Adipocyte (in vitro differentiated cells): ENCODE measurements at regions not wholly inside any gene's neighbourhood (a gene's known extent, or its start where the extent isn't known, plus 50 kb on each side); places are given as distances from the start of the nearest gene placed in this dataset.

Experiments
- DNase-seq: peaks from one replicate; pipeline ENCODE4 v3.0.0-alpha.2; 2015; ENCODE audit warnings: low read depth
- H3K27me3 ChIP-seq: replicated peaks from 2 replicates; pipeline ENCODE4 v1.7.0; 2013; ENCODE audit warnings: mild to moderate bottlenecking, low read length, moderate library complexity; ENCODE audit not compliant: control insufficient read depth, insufficient read depth
- H3K36me3 ChIP-seq: 2 replicates; pipeline ENCODE4 v1.7.0; 2013; ENCODE audit warnings: low read length, mild to moderate bottlenecking, moderate library complexity; ENCODE audit not compliant: control insufficient read depth, insufficient read depth, severe bottlenecking
- H3K4me1 ChIP-seq: 2 replicates; pipeline ENCODE4 v1.7.0; 2013; ENCODE audit warnings: mild to moderate bottlenecking, low read length, moderate library complexity; ENCODE audit not compliant: control insufficient read depth, insufficient read depth
- H3K4me3 ChIP-seq: 2 replicates; pipeline ENCODE4 v1.7.0; 2013; ENCODE audit warnings: mild to moderate bottlenecking, low read length, moderate library complexity
- H3K9ac ChIP-seq: 2 replicates; pipeline ENCODE4 v1.7.0; 2013; ENCODE audit warnings: mild to moderate bottlenecking, low read length, moderate library complexity
- H3K9me3 ChIP-seq: 2 replicates; pipeline ENCODE4 v1.7.0; 2013; ENCODE audit warnings: mild to moderate bottlenecking, low read length, moderate library complexity; ENCODE audit not compliant: control insufficient read depth

DNA sequence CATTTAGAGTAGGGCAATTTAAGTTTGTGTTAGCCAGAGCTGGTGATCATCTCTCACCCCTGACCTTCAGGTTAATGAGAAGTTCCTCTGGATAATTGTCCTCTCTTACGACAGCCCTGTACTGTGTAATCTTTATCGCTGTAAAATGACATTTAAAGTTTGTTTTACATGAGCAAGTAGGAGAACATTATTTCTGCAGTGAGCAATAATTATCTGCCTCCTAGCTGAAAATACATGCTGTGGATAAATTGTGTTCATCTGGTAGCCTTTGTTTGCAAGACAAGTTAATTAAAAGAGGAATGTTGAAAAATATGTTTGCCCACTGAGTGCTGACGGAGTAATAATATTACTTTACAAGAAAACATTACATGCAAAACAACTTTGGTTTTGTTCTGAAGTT lies 1083.8 kb upstream of the NUDT12 start:
- no peak for DNase-seq
- H3K9me3 ChIP-seq: no peaks in the 10 kb centered on the region
- H3K4me1 ChIP-seq: no peaks in the 10 kb centered on the region
- no peaks in the 10 kb centered on the region for H3K27me3 ChIP-seq
- no peaks in the 10 kb centered on the region for H3K36me3 ChIP-seq
- no peak overlapping the region for H3K9ac ChIP-seq
- no peak overlapping the region for H3K4me3 ChIP-seq

DNA sequence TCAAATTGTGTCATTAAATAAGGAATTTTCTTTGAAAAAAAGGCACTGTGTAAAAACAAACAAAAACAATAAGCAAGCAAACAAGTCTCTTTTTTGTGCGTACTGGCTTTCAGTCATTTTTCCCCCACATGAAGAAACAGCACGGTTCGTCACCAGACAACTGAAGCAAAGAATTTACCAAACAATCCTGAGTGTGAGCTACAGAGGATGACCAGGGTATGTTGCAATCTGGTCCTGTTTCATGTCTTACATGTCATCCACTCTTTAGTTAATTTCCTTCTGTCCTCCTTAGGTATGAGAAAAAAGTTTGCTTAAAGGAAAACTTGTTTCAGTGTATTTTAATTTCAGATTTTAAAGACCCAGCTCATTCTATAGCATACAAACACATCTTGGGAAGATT lies 1080.7 kb upstream of the NUDT12 start:
- no peaks in the 10 kb centered on the region for H3K36me3 ChIP-seq
- peak; percentile 42 for DNase-seq
- H3K4me1 ChIP-seq: no peaks in the 10 kb centered on the region
- no peaks in the 10 kb centered on the region for H3K9me3 ChIP-seq
- H3K27me3 ChIP-seq: no peaks in the 10 kb centered on the region
- H3K4me3 ChIP-seq: no peak overlapping the region
- H3K9ac ChIP-seq: no peak overlapping the region

DNA sequence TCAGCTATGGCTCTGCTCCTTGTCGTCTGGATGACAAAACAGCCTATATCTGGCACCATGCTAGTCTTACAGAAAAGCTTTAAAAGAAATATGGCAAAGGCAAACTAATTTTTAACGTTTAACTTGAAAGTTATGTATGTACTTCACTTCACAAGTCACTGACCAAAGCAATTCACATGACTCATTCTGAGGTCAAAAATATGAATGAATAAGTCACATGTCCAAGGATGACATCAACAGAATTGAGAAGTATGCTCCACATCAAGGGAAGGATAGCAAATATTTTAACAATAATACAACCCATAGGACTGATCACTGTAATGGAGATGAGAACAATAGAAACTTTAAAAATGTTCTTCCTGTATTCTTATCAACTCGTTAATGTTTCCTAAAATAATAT lies 1072.6 kb upstream of the NUDT12 start:
- no peaks in the 10 kb centered on the region for H3K9me3 ChIP-seq

DNA sequence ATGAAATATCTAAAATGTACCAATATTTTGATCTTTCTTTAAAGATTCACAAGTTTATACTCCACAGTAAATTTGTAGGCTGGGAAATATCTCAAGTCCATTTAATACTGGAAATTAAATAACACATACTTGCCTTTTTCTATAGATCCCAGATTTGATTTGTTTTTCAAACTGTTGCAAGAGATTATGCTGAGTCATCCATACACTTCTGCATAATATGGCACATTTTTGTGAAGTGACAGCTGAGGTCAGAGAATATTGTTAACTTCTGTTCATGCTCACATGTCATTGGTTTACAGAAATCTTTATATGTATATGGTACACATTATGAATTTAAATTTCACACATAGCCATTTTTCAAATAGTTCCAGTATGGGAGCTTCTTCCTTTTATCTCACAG lies 1066.3 kb upstream of the NUDT12 start:
- Histone ChIP-seq H3K9me3 (peaks cover 5% of the 10 kb centered on the region), H3K27me3 (no peaks in the 10 kb centered on the region), H3K9ac (no peak overlapping the region), H3K4me3 (no peak overlapping the region), H3K36me3 (no peaks in the 10 kb centered on the region), H3K4me1 (no peaks in the 10 kb centered on the region)
- DNase-seq: peak; percentile 47

More for the DNA sequence above, 1072.6 kb upstream of the NUDT12 start:
- H3K4me3 ChIP-seq: no peak overlapping the region
- no peaks in the 10 kb centered on the region for H3K27me3 ChIP-seq
- peak; percentile 17 for DNase-seq
- H3K36me3 ChIP-seq: no peaks in the 10 kb centered on the region
- H3K4me1 ChIP-seq: no peaks in the 10 kb centered on the region
- no peak overlapping the region for H3K9ac ChIP-seq

DNA sequence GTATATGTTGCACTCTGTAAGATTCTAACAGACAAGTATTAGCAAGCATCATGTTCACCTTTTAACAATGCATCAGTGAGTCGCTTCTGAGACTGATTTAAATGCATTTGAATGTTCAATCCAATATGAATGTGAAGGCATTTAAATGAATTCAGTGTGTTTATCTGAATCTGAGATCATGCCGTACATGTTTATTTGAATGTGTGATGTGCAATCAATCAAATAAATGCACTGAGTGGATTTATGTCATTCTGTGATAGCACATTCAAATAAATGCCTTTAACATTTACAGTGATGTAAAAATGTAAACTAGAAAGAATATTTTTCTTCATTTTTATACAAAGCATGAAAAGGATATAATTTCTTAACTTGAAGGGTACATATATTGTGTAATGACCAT lies 1063.5 kb upstream of the NUDT12 start:
- no peak overlapping the region for H3K9ac ChIP-seq
- no peaks in the 10 kb centered on the region for H3K27me3 ChIP-seq
- no peaks in the 10 kb centered on the region for H3K36me3 ChIP-seq
- no peaks in the 10 kb centered on the region for H3K4me1 ChIP-seq
- no peak for DNase-seq
- peaks cover 5% of the 10 kb centered on the region for H3K9me3 ChIP-seq
- H3K4me3 ChIP-seq: no peak overlapping the region

DNA sequence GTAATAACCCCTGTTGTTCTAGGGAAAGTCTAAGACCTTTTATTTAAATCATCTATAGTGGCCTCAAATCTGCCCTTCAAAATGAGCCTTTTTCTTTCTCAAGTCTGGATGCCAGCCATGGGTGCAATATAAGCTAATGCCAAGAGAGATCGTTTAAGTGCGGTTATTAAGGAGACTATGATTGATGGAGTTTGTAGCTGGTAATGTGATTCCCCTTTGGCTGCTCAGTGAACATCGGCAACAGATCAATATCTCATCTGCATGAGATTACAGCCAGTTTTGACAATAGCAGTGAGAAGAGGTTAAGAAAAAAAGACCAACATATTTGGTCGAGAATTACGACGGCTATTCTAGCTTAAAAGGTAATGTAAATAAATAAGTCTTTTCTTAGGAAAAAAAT lies 1049.4 kb upstream of the NUDT12 start:
- Histone ChIP-seq H3K9me3 (no peaks in the 10 kb centered on the region), H3K9ac (no peak overlapping the region), H3K27me3 (no peaks in the 10 kb centered on the region), H3K36me3 (no peaks in the 10 kb centered on the region), H3K4me3 (no peak overlapping the region), H3K4me1 (no peaks in the 10 kb centered on the region)
- DNase-seq: no peak

DNA sequence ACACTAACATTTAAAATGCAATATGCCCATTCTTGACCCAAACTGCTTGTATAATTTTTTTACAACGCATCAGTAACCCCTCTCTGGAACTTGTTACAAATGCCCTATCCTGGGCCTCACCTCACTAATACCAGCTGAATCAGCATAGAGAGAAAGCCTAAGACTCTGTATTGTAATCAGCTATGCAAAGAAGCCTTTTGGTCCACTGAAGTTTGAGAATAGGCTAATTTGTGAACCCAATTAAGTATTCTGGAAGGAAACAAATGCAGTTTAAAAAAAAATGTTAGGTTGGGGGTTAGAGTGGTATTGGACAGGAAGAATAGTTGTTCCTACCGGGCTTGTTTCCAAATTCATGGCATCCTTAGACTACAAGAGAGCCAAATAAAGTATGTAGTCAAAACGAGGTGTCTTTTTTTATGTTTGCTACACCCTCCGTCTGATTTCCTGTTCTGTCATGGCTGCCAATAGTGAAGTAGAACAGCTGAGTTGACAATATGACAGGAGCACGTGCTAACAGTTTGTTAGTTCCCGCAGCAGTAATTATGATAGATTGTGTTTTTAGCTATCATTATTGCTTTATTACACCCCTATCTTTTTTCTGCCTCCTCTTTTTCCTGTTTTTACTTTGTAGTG lies 1048.7 kb upstream of the NUDT12 start:
- H3K36me3 ChIP-seq: no peaks in the 10 kb centered on the region

DNA sequence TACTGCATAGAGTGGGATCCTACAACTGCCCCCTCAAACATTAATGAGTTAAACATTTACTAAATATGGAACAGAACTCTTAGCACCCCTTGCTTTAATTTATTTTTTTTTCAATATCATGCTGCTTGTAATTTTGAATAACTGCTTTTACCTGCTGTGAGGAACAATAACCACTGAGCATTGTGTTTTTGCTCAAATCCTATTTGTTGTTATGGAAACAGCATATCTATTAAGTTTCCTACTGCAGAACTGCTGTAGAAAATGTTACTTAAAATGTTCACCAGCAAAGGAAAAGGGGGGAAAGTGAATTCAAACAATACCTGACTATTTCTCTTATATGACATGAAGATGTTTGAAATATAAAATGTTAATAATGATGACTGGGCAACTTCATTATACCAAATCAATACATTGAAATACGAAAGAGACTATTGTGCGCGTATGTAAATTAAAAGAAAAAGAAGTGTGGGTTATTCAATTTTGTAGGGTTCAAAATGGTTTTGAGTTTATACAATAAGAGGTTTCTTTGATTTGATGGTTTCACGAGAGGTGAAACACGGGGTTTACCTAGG lies 1043.8 kb upstream of the NUDT12 start:
- H3K9ac ChIP-seq: no peak overlapping the region
- peaks cover 11% of the 10 kb centered on the region for H3K9me3 ChIP-seq
- H3K36me3 ChIP-seq: no peaks in the 10 kb centered on the region
- no peak overlapping the region for H3K4me3 ChIP-seq
- DNase-seq: no peak
- no peaks in the 10 kb centered on the region for H3K4me1 ChIP-seq
- no peaks in the 10 kb centered on the region for H3K27me3 ChIP-seq

More for the DNA sequence above, 1048.7 kb upstream of the NUDT12 start:
- Histone ChIP-seq H3K4me3 (no peak overlapping the region), H3K4me1 (no peaks in the 10 kb centered on the region), H3K9ac (no peak overlapping the region), H3K27me3 (no peaks in the 10 kb centered on the region), H3K9me3 (no peaks in the 10 kb centered on the region)
- DNase-seq: no peak

DNA sequence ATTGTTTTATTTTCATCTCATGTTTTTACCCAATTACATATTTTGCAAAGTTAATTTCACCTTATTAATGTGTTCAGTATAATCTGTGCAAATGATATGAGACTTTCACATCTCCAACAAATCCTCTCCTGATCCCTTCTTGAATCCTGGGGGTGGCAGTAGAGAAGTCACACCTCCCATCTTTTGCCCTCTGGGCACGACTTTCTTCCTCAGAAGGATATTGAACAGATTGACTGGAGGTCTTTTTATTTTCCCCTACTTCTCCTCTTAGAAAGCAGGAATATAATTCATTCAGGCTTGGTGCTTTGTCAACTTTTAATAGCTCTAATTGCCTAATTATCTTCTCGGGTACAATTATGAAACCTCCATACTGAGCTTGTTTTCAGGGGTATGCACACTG lies 1037.1 kb upstream of the NUDT12 start:
- H3K4me3 ChIP-seq: no peak overlapping the region
- peaks cover 26% of the 10 kb centered on the region for H3K9me3 ChIP-seq
- no peaks in the 10 kb centered on the region for H3K4me1 ChIP-seq
- no peak for DNase-seq
- no peaks in the 10 kb centered on the region for H3K27me3 ChIP-seq
- no peaks in the 10 kb centered on the region for H3K36me3 ChIP-seq
- no peak overlapping the region for H3K9ac ChIP-seq

DNA sequence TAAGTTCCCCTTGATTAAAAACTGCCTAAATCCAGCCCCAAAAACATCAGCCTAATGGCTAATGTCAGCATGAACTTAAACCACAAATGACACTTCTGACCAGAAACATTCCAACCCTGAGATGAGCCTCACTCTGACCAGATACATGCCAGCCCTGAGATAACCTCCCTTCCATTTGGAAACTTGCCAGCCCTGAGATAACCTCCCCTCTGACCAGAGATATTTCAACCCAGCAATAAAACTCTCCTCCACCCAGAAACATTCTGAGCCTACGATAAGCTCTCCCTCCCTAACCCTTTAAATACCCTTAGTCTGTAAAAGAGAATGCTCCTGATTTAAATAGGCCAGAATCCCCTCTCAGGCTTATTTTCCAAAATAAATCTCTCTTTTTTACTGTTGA lies 1035.7 kb upstream of the NUDT12 start:
- Histone ChIP-seq H3K36me3 (no peaks in the 10 kb centered on the region), H3K4me1 (no peaks in the 10 kb centered on the region), H3K9me3 (peaks cover 29% of the 10 kb centered on the region), H3K27me3 (no peaks in the 10 kb centered on the region), H3K9ac (no peak overlapping the region), H3K4me3 (no peak overlapping the region)
- no peak for DNase-seq

DNA sequence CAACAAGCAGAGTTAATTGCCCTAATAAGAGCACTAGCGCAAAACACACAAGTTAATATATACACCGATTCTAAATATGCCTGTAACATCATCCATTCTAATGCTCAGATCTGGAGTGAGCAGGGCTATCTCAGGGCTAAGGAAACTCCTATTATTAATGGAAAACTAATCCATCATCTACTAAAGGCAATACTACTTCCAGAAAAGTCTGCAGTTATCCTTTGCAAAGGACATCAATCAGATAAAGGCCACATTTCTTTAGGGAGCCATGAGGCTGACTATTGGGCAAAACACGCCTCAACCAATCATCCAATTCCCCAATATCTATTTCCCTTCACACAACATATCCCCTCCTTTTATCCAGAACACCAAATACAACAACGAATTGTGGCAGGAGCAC lies 1032.3 kb upstream of the NUDT12 start:
- peaks cover 20% of the 10 kb centered on the region for H3K9me3 ChIP-seq
- H3K27me3 ChIP-seq: no peaks in the 10 kb centered on the region
- no peak for DNase-seq
- H3K9ac ChIP-seq: no peak overlapping the region
- H3K4me3 ChIP-seq: no peak overlapping the region
- H3K4me1 ChIP-seq: no peaks in the 10 kb centered on the region
- H3K36me3 ChIP-seq: no peaks in the 10 kb centered on the region

DNA sequence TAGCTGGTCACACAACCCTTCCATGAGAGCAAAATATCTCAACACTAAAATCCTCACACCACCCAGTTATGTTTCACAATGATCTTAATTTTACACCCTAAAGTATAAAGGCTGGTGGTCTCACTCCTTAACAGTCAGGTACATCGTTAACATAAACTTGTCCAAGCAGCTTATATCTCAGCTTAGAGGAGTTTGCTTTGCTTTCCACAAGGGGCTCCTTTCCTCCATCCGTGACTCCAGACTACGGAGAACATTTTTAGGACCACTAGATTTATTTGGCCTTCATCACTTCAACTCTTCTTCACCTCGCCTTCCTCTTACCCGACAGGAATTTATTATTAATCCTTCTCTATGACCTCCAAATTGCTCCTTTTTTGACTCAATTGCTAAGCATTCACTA lies 1014.1 kb upstream of the NUDT12 start:
- no peaks in the 10 kb centered on the region for H3K4me1 ChIP-seq
- no peak for DNase-seq
- no peaks in the 10 kb centered on the region for H3K9me3 ChIP-seq
- no peaks in the 10 kb centered on the region for H3K27me3 ChIP-seq
- H3K36me3 ChIP-seq: no peaks in the 10 kb centered on the region
- no peak overlapping the region for H3K4me3 ChIP-seq
- H3K9ac ChIP-seq: no peak overlapping the region
